ENCODE measurements at regions not wholly inside any gene's neighbourhood (a gene's known extent, or its start where the extent isn't known, plus 50 kb on each side); places are given as distances from the start of the nearest gene placed in this dataset.

- Histone ChIP-seq H3K4me1 (no peaks in the 10 kb centered on the region), H3K36me3 (no peaks in the 10 kb centered on the region), H3K27ac (no peak overlapping the region), H3K4me3 (no peak overlapping the region), H3K27me3 (no peaks in the 10 kb centered on the region), H3K9me3 (no peaks in the 10 kb centered on the region)
- DNase-seq (ENCODE audit: low spot score), result no peak
- no peak for TF ChIP-seq CTCF (IDR thresholded peaks at IDR 0.05)
Observed at GRCh38 chr22:48850658-48851287, 976.9 kb downstream of the BRD1 start.

GRCh38 chr22:48849963-48850657 is 977.6 kb downstream of the BRD1 start:
- Histone ChIP-seq H3K36me3 (no peaks in the 10 kb centered on the region), H3K4me3 (no peak overlapping the region), H3K9me3 (no peaks in the 10 kb centered on the region), H3K27me3 (no peaks in the 10 kb centered on the region), H3K4me1 (no peaks in the 10 kb centered on the region), H3K27ac (no peak overlapping the region)
- TF ChIP-seq CTCF (IDR thresholded peaks at IDR 0.05), result no peak
- DNase-seq (ENCODE audit: low spot score), result no peak

DNA sequence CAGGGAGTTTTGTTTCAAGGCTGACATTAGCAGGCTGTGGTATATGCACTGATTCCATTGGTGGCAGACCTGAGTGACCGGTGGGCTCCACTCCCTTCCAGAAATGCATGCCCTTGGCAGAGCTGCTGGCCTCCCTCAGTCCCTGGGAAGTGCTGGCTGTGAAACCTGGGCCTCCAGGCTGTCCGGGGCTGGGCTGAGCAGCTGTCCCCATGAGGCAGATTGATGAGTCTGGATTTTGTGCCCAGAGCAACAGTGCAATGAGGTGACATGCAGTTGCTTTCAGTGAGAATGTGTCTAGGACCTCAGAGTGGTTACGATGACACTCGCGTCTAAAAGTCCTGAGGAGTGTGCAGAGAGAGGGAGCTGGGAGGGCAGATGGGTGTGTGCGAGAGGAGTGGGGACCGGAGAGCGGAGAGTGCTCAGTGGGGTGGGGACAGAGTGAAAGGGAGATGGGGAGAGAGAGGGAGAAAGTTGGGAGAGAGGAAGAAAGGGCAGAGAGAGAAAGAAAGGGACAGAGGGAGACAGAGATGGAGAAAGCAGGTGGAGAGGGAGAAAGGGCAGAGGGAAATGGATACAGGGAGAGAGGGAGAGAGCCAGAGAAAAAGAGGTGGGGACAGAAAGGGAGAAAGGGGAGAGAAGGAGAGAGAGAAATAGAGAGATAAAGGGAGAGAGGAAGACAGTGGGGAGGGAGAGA is 978.3 kb downstream of the BRD1 start:
- Histone ChIP-seq H3K36me3 (no peaks in the 10 kb centered on the region), H3K4me3 (no peak overlapping the region), H3K4me1 (no peaks in the 10 kb centered on the region), H3K27ac (no peak overlapping the region), H3K9me3 (no peaks in the 10 kb centered on the region), H3K27me3 (no peaks in the 10 kb centered on the region)
- DNase-seq (ENCODE audit: low spot score), result no peak
- no peak for TF ChIP-seq CTCF (IDR thresholded peaks at IDR 0.05)

- Histone ChIP-seq H3K27ac (no peak overlapping the region), H3K27me3 (no peaks in the 10 kb centered on the region), H3K4me3 (no peak overlapping the region), H3K36me3 (no peaks in the 10 kb centered on the region), H3K9me3 (no peaks in the 10 kb centered on the region), H3K4me1 (no peaks in the 10 kb centered on the region)
- DNase-seq (ENCODE audit: low spot score), result no peak
- TF ChIP-seq CTCF (IDR thresholded peaks at IDR 0.05), result no peak
Observed at GRCh38 chr22:48846200-48846599, 981.5 kb downstream of the BRD1 start.

DNA sequence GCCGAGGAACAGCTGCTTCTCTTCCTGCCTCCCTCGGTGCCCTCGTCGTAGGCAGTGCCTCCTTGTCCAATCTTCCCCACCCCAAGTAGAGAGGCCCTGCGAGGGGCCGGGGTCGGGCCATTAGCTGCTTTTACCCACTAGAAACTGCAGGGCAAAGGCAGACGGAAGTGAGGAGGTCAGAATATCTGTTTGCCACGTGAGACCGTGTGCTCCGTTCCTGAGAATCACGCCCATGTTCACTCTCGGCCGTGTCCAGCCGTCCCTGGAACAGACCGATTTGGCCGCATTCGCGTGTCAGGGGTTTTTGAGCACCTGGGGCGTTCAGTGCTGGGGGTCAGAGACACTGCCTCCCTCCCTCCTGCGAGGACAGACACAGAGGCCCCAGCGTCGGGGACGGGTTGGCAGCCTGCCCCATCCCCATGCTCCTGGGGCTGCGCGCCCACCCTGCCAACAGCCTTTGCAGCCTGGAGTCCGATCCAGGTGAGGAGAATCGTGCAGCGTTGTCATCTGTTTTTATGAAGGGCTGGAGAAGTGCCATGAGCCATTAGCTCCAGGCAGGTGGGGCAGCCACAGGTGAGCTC is 982.2 kb downstream of the BRD1 start:
- H3K4me1 ChIP-seq, result no peaks in the 10 kb centered on the region
- H3K27me3 ChIP-seq, result no peaks in the 10 kb centered on the region
- DNase-seq (ENCODE audit: low spot score), result no peak
- no peaks in the 10 kb centered on the region for H3K36me3 ChIP-seq
- H3K27ac ChIP-seq, result no peak overlapping the region
- H3K9me3 ChIP-seq, result no peaks in the 10 kb centered on the region
- no peak for TF ChIP-seq CTCF (IDR thresholded peaks at IDR 0.05)
- no peak overlapping the region for H3K4me3 ChIP-seq

Data from right atrium auricular region (tissue), 2 donors.